ENCODE measurements at regions not wholly inside any gene's neighbourhood (a gene's known extent, or its start where the extent isn't known, plus 50 kb on each side); places are given as distances from the start of the nearest gene placed in this dataset.
A peak's percentile ranks its signal among the peaks of the same experiment; 100 is the strongest.
"Not testable (repeated sequence)": the region's sequence is repeated elsewhere in the genome, so short reads cannot be mapped to it uniquely, and the experiment has no call there.

DNA sequence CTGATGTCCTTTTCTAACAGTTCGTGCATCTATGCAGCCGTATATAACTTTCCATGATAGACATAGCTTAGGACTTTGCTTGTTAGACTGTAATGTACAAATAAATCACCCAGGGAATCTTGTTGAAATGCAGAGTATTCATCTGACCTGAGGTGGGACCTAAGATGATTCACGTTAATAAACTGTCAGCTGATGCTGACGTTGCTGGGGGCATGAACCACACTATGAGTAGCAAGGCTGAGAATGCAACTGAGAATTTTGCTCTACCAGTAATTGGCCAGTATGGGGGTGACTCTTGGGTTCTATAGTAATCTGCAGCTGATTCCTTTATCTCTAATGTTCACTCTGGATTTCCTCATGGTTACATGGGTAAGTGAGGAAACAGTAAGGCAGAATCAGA, 130.1 kb upstream of the MALRD1 start:
- no peak for DNase-seq
- TF ChIP-seq, protein P1, sequence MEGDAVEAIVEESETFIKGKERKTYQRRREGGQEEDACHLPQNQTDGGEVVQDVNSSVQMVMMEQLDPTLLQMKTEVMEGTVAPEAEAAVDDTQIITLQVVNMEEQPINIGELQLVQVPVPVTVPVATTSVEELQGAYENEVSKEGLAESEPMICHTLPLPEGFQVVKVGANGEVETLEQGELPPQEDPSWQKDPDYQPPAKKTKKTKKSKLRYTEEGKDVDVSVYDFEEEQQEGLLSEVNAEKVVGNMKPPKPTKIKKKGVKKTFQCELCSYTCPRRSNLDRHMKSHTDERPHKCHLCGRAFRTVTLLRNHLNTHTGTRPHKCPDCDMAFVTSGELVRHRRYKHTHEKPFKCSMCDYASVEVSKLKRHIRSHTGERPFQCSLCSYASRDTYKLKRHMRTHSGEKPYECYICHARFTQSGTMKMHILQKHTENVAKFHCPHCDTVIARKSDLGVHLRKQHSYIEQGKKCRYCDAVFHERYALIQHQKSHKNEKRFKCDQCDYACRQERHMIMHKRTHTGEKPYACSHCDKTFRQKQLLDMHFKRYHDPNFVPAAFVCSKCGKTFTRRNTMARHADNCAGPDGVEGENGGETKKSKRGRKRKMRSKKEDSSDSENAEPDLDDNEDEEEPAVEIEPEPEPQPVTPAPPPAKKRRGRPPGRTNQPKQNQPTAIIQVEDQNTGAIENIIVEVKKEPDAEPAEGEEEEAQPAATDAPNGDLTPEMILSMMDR (IDR thresholded peaks at IDR 0.05; ENCODE audit: control extremely low read depth, extremely low read depth): no peak
- Histone ChIP-seq H3K27me3 (ENCODE audit: control insufficient read depth in 3 of 3, insufficient read depth in 3 of 3, low read length in 2 of 3) (no peaks in the 10 kb centered on the region), H3K4me3 (no peak overlapping the region), H3K9ac (ENCODE audit: insufficient read depth in 1 of 2, low read length in 2 of 2) (no peak overlapping the region), H3K4me1 (ENCODE audit: control insufficient read depth in 5 of 5, insufficient read depth in 5 of 5, low read length in 5 of 5) (no peaks in the 10 kb centered on the region), H3K27ac (ENCODE audit: low read depth in 1 of 2, low read length in 1 of 2) (no peak overlapping the region), H3K9me3 (ENCODE audit: control insufficient read depth in 4 of 4, insufficient read depth in 3 of 4, low read length in 3 of 4) (no peaks in the 10 kb centered on the region), H3K36me3 (ENCODE audit: control insufficient read depth in 4 of 4, insufficient read depth in 4 of 4, low read length in 4 of 4) (no peaks in the 10 kb centered on the region)
- WGBS, 2 donors: 85 to 89% methylated on average over 4 of the region's 4 CpGs
- ATAC-seq (ENCODE audit: insufficient read depth, low FRiP score): no peak

DNA sequence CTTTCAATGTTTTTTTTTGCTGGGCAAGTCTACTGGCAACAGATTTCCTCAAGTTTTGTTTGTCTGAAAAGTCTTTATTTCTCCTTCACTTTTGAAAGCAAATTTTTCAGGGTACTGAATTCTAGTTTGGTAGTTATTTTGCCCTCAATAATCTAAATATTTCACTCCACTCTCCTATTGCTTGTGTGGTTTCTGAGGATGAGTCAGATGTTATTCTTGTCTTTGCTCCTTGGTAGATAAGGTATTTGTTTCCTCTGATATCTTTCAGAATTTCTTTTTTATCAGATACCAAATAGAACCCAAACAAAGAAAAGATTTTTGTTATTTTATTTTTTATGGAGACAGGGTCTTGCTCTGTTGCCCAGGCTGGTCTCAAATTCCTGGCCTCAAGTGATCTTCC, 99.2 kb upstream of the MALRD1 start:
- DNase-seq: no peak
- H3K36me3 ChIP-seq (ENCODE audit: control insufficient read depth in 4 of 4, insufficient read depth in 4 of 4, low read length in 4 of 4): no peaks in the 10 kb centered on the region
- H3K27me3 ChIP-seq (ENCODE audit: control insufficient read depth in 3 of 3, insufficient read depth in 3 of 3, low read length in 2 of 3): no peaks in the 10 kb centered on the region
- no peak overlapping the region for H3K4me3 ChIP-seq
- no peak overlapping the region for H3K9ac ChIP-seq (ENCODE audit: insufficient read depth in 1 of 2, low read length in 2 of 2)
- TF ChIP-seq, protein P1 (IDR thresholded peaks at IDR 0.05; ENCODE audit: control extremely low read depth, extremely low read depth): no peak
- no peak for ATAC-seq (ENCODE audit: insufficient read depth, low FRiP score)
- no peaks in the 10 kb centered on the region for H3K4me1 ChIP-seq (ENCODE audit: control insufficient read depth in 5 of 5, insufficient read depth in 5 of 5, low read length in 5 of 5)
- H3K9me3 ChIP-seq (ENCODE audit: control insufficient read depth in 4 of 4, insufficient read depth in 3 of 4, low read length in 3 of 4): peaks cover 0 to 5% (median 0%) of the 10 kb centered on the region in 4 donors
- H3K27ac ChIP-seq (ENCODE audit: low read depth in 1 of 2, low read length in 1 of 2): no peak overlapping the region

DNA sequence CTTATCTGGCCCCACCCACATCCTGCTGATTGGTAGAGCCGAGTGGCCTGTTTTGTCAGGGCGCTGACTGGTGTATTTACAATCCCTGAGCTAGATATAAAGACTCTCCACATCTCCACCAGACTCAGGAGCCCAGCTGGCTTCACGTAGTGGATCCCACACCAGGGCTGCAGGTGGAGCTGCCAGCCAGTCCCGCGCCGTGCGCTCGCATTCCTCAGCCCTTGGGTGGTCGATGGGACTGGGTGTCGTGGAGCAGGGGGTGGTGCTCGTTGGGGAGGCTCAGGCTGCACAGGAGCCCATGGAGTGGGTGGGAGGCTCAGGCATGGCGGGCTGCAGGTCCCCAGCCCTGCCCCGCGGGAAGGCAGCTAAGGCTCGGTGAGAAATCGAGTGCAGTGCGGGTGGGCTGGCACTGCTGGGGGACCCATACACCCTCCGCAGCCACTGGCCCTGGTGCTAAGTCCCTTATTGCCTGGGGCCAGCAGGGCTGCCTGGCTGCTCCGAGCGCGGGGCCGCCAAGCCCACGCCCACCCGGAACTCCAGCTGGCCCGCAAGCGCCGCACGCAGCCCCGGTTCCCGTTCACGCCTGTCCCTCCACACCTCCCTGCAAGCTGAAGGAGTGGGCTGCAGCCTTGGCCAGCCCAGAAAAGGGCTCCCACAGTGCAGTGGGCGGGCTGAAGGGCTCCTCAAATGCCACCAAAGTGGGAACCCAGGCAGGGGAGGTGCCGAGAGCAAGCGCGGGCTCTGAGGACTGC, 97.4 kb upstream of the MALRD1 start:
- H3K4me1 ChIP-seq (ENCODE audit: control insufficient read depth in 5 of 5, insufficient read depth in 5 of 5, low read length in 5 of 5); H3K27me3 ChIP-seq (ENCODE audit: control insufficient read depth in 3 of 3, insufficient read depth in 3 of 3, low read length in 2 of 3); H3K27ac ChIP-seq (ENCODE audit: low read depth in 1 of 2, low read length in 1 of 2); H3K36me3 ChIP-seq (ENCODE audit: control insufficient read depth in 4 of 4, insufficient read depth in 4 of 4, low read length in 4 of 4); H3K9ac ChIP-seq (ENCODE audit: insufficient read depth in 1 of 2, low read length in 2 of 2); ATAC-seq (ENCODE audit: insufficient read depth, low FRiP score); DNase-seq; H3K4me3 ChIP-seq; H3K9me3 ChIP-seq (ENCODE audit: control insufficient read depth in 4 of 4, insufficient read depth in 3 of 4, low read length in 3 of 4): not testable (repeated sequence)
- WGBS, 2 donors: 92 to 94% methylated on average over 33 to 35 of the region's 35 CpGs

DNA sequence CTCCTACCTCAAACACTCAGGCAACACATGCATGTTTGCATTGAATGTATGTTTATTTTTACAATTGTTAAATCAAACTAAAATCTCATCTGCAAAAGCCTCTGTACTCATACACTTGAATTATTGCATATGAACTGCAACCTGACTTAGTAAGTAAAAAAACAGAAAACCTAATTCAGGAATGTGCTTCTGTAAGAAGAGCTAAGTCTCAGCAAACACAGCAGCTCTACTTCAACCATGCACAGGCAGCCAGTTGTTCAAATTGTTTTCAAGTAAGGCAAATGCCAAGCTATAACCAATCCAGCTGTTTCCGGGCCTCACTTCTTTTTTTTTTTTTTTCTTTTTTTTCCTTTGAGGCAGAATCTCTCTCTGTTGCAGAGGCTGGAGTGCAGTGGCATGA, 93.5 kb upstream of the MALRD1 start:
- peak in 2 of 3 donors; percentile 57 to 63 for DNase-seq
- Histone ChIP-seq H3K27ac (ENCODE audit: low read depth in 1 of 2, low read length in 1 of 2) (no peak overlapping the region), H3K27me3 (ENCODE audit: control insufficient read depth in 3 of 3, insufficient read depth in 3 of 3, low read length in 2 of 3) (no peaks in the 10 kb centered on the region), H3K4me3 (no peak overlapping the region), H3K9me3 (ENCODE audit: control insufficient read depth in 4 of 4, insufficient read depth in 3 of 4, low read length in 3 of 4) (peaks cover 0 to 7% (median 0%) of the 10 kb centered on the region in 4 donors), H3K4me1 (ENCODE audit: control insufficient read depth in 5 of 5, insufficient read depth in 5 of 5, low read length in 5 of 5) (peaks cover 0 to 5% (median 0%) of the 10 kb centered on the region in 5 donors), H3K9ac (ENCODE audit: insufficient read depth in 1 of 2, low read length in 2 of 2) (no peak overlapping the region), H3K36me3 (ENCODE audit: control insufficient read depth in 4 of 4, insufficient read depth in 4 of 4, low read length in 4 of 4) (no peaks in the 10 kb centered on the region)
- no peak for ATAC-seq (ENCODE audit: insufficient read depth, low FRiP score)
- WGBS, 2 donors: 36 to 38% methylated on average over 1 of the region's 1 CpG
- TF ChIP-seq, protein P1 (IDR thresholded peaks at IDR 0.05; ENCODE audit: control extremely low read depth, extremely low read depth): no peak

Data from lung (tissue), 11 donors.